ENCODE measurements at regions not wholly inside any gene's neighbourhood (a gene's known extent, or its start where the extent isn't known, plus 50 kb on each side); places are given as distances from the start of the nearest gene placed in this dataset.

DNA sequence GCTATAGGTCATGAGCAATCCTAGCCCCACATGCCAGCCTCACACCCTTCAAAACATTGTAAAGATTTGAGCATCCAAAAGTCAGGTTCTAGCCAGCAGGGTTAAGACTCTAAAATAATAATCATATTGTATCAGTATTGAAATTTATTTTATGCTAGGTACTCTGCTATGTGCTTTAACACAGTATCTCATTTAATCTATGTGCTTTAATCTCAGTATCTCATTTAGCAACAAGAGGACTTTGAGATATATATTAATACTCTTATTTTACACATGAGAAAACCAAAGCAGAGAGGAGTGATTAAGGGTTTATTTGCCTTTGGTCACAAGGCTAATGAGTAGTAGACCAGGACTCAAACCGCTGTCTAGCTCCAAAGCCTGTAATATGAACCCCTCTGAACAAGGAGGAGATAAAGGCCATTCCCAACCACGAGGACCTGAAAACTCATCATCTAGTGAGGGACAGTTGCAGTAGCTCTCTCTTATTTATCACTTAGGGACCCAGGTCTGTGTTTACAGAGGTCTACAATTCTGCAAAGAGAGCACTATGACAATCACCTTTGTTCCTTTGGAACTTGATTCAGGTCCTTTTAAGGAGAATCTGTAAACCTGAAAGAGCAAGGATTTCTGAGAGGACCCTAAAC, 116.5 kb upstream of the SERTAD2 start:
- TF ChIP-seq POLR2A (IDR thresholded peaks at IDR 0.05) (no peak), POLR2AphosphoS5 (IDR thresholded peaks at IDR 0.05) (no peak)
- TF ChIP-seq, protein P1, sequence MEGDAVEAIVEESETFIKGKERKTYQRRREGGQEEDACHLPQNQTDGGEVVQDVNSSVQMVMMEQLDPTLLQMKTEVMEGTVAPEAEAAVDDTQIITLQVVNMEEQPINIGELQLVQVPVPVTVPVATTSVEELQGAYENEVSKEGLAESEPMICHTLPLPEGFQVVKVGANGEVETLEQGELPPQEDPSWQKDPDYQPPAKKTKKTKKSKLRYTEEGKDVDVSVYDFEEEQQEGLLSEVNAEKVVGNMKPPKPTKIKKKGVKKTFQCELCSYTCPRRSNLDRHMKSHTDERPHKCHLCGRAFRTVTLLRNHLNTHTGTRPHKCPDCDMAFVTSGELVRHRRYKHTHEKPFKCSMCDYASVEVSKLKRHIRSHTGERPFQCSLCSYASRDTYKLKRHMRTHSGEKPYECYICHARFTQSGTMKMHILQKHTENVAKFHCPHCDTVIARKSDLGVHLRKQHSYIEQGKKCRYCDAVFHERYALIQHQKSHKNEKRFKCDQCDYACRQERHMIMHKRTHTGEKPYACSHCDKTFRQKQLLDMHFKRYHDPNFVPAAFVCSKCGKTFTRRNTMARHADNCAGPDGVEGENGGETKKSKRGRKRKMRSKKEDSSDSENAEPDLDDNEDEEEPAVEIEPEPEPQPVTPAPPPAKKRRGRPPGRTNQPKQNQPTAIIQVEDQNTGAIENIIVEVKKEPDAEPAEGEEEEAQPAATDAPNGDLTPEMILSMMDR (IDR thresholded peaks at IDR 0.05): no peak
- Histone ChIP-seq H3K27me3 (replicated peaks; ENCODE audit: insufficient read depth) (no peaks in the 10 kb centered on the region), H3K27ac (no peak overlapping the region), H3K4me3 (no peak overlapping the region), H3K4me1 (replicated peaks) (no peaks in the 10 kb centered on the region), H3K36me3 (no peaks in the 10 kb centered on the region), H3K9me3 (no peaks in the 10 kb centered on the region)
- DNase-seq (ENCODE audit: low spot score): no peak
- intact Hi-C loops (cut with DNase I): loop anchor here (2.0 kb wide), 1 partner anchor 125 kb away; no protein-coding TSS in a partner anchor
- WGBS: 63% methylated on average over 2 of the region's 2 CpGs

GRCh38 chr2:64770781-64771334, 117.1 kb upstream of the SERTAD2 start:
- Histone ChIP-seq H3K4me1 (replicated peaks) (no peaks in the 10 kb centered on the region), H3K36me3 (no peaks in the 10 kb centered on the region), H3K9me3 (no peaks in the 10 kb centered on the region), H3K27ac (no peak overlapping the region), H3K4me3 (no peak overlapping the region), H3K27me3 (replicated peaks; ENCODE audit: insufficient read depth) (no peaks in the 10 kb centered on the region)
- TF ChIP-seq POLR2A (IDR thresholded peaks at IDR 0.05) (no peak), POLR2AphosphoS5 (IDR thresholded peaks at IDR 0.05) (no peak)
- TF ChIP-seq, protein P1 (IDR thresholded peaks at IDR 0.05): peak in 1 of 4 experiments; percentile 9
- intact Hi-C loops (cut with DNase I): loop anchor here (2.0 kb wide), 1 partner anchor 126 kb away; no protein-coding TSS in a partner anchor
- DNase-seq (ENCODE audit: low spot score): no peak
- 39% methylated on average over 5 of the region's 5 CpGs for WGBS

- 78% methylated on average over 1 of the region's 1 CpG for WGBS
- no peak overlapping the region for H3K4me3 ChIP-seq
- H3K4me1 ChIP-seq (replicated peaks): no peaks in the 10 kb centered on the region
- no peak overlapping the region for H3K27ac ChIP-seq
- H3K36me3 ChIP-seq: no peaks in the 10 kb centered on the region
- H3K27me3 ChIP-seq (replicated peaks; ENCODE audit: insufficient read depth): no peaks in the 10 kb centered on the region
- no peaks in the 10 kb centered on the region for H3K9me3 ChIP-seq
- TF ChIP-seq POLR2AphosphoS5 (IDR thresholded peaks at IDR 0.05): no peak
- TF ChIP-seq POLR2A (IDR thresholded peaks at IDR 0.05): no peak
- TF ChIP-seq, protein P1 (IDR thresholded peaks at IDR 0.05): no peak
- intact Hi-C loops (cut with DNase I): loop anchor here (2.0 kb wide), 1 partner anchor 127 kb away; no protein-coding TSS in a partner anchor
- no peak for DNase-seq (ENCODE audit: low spot score)
These were observed 118.0 kb upstream of the SERTAD2 start for GRCh38 chr2:64771737-64772136.

GRCh38 chr2:64773461-64774118, 119.9 kb upstream of the SERTAD2 start:
- H3K4me1 ChIP-seq (replicated peaks): no peaks in the 10 kb centered on the region
- WGBS: 84% methylated on average over 12 of the region's 12 CpGs
- H3K27ac ChIP-seq: no peak overlapping the region
- H3K36me3 ChIP-seq: no peaks in the 10 kb centered on the region
- DNase-seq (ENCODE audit: low spot score): no peak
- no peak overlapping the region for H3K4me3 ChIP-seq
- intact Hi-C loops (cut with DNase I): no loop called here
- TF ChIP-seq POLR2A (IDR thresholded peaks at IDR 0.05): no peak
- TF ChIP-seq, protein P1 (IDR thresholded peaks at IDR 0.05): no peak
- no peak for TF ChIP-seq POLR2AphosphoS5 (IDR thresholded peaks at IDR 0.05)
- no peaks in the 10 kb centered on the region for H3K27me3 ChIP-seq (replicated peaks; ENCODE audit: insufficient read depth)
- no peaks in the 10 kb centered on the region for H3K9me3 ChIP-seq
